Adrenal gland (tissue), 5 donors: ENCODE measurements at regions not wholly inside any gene's neighbourhood (a gene's known extent, or its start where the extent isn't known, plus 50 kb on each side); places are given as distances from the start of the nearest gene placed in this dataset.

Experiments used
- CTCF ChIP-seq, 6 experiments: fragments of 450-650 bp in 4 of 6; fragments of 200-600 bp in 2 of 6; sonication (generic) in 1 of 6; IDR thresholded peaks; 1 replicate in 5 of 6; 2 replicates in 1 of 6; pipeline versions ENCODE4 v1.5.1 to v1.8.0; 2016 to 2021; ENCODE audit warnings: antibody characterized with exemption in 6 of 6, mild to moderate bottlenecking in 2 of 6, moderate library complexity in 1 of 6
- POLR2A ChIP-seq, 2 donors: fragments of 450-650 bp; IDR thresholded peaks; one replicate each; pipeline ENCODE4 v1.6.1; 2017; ENCODE audit warnings: antibody characterized with exemption in 2 of 2, mild to moderate bottlenecking in 2 of 2, moderate library complexity in 1 of 2
- donor health status: DM: no; HTN: no; CAD: no.

- TF ChIP-seq CTCF (IDR thresholded peaks at IDR 0.05) (no peak), POLR2A (IDR thresholded peaks at IDR 0.05) (no peak)
Measured at GRCh38 chr4:163833669-163834068, 339.2 kb downstream of the TMA16 start.
